Immature natural killer cell (primary cell): ENCODE measurements at regions not wholly inside any gene's neighbourhood (a gene's known extent, or its start where the extent isn't known, plus 50 kb on each side); places are given as distances from the start of the nearest gene placed in this dataset.
"Not testable (repeated sequence)": the region's sequence is repeated elsewhere in the genome, so short reads cannot be mapped to it uniquely, and the experiment has no call there.

Source experiments
- DNase-seq, 3 donors: peaks; one replicate each; pipeline ENCODE4 v3.0.0; 2022; ENCODE audit warnings: mixed read lengths in 1 of 3
- H3K27ac Mint-ChIP-seq, 6 donors: one replicate each; pipeline ENCODE4 v1.8.0; 2020; ENCODE audit warnings: mixed read lengths in 6 of 6, mild to moderate bottlenecking in 5 of 6, inconsistent platforms in 4 of 6, moderate library complexity in 3 of 6
- H3K27me3 Mint-ChIP-seq, 3 donors: one replicate each; pipeline ENCODE4 v1.8.0; 2020 to 2021; ENCODE audit warnings: low read depth in 3 of 3, mild to moderate bottlenecking in 3 of 3, mixed read lengths in 3 of 3, moderate library complexity in 3 of 3, inconsistent platforms in 1 of 3
- H3K36me3 Mint-ChIP-seq, 3 donors: one replicate each; pipeline ENCODE4 v1.8.0; 2020; ENCODE audit warnings: mixed read lengths in 3 of 3, inconsistent platforms in 2 of 3, mild to moderate bottlenecking in 2 of 3
- H3K4me1 Mint-ChIP-seq, 2 donors: one replicate each; pipeline ENCODE4 v1.8.0; 2020; ENCODE audit warnings: inconsistent platforms in 2 of 2, mild to moderate bottlenecking in 2 of 2, mixed read lengths in 2 of 2, moderate library complexity in 1 of 2
- H3K4me3 Mint-ChIP-seq, 5 donors: one replicate each; pipeline ENCODE4 v1.8.0; 2020; ENCODE audit warnings: mild to moderate bottlenecking in 5 of 5, mixed read lengths in 5 of 5, inconsistent platforms in 3 of 5, moderate library complexity in 3 of 5
- H3K9me3 Mint-ChIP-seq, 6 donors: one replicate each; pipeline ENCODE4 v1.8.0; 2020; ENCODE audit warnings: mild to moderate bottlenecking in 6 of 6, mixed read lengths in 6 of 6, inconsistent platforms in 4 of 6, moderate library complexity in 3 of 6

DNA sequence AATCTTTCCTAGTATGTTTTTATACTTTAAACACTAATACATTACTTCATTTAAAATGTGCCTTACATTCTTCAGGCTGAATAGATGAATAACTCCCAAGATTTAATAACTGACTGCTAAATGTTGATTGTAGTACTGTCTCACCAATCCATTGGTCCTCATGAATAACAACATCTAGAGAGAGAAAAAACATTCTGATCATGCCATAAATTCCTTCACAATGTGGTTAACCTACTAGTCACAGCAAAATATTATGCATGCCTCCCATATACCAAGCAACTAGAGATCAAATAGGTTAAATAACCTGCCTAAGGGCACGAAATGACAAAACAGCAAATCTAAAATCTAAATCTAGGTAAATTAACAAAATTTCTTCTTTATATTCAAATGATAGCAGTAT is 66.2 kb downstream of the SYT15 start:
- not testable (repeated sequence) for H3K9me3 Mint-ChIP-seq, H3K27ac Mint-ChIP-seq, DNase-seq, H3K36me3 Mint-ChIP-seq, H3K4me3 Mint-ChIP-seq, H3K4me1 Mint-ChIP-seq, H3K27me3 Mint-ChIP-seq

DNA sequence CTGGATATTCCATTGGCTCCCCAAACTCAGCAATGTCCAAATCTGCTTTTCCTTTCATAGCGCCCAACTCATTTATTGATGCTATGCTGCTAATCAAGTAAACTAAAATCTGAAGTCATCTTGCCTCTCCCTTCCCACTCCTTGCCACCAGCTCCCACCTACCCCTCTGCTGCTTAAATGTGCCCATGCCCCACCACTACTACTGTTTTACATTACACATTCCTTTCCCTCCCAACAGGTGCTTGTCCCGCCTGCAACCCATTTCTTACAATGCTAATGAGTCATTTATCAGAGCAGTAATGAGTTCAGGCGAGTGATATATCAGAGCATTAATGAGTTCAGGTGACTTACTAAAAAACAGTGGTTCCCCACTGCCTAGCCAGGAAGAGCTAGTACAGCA is 67.2 kb downstream of the SYT15 start:
- not testable (repeated sequence) for H3K27ac Mint-ChIP-seq

DNA sequence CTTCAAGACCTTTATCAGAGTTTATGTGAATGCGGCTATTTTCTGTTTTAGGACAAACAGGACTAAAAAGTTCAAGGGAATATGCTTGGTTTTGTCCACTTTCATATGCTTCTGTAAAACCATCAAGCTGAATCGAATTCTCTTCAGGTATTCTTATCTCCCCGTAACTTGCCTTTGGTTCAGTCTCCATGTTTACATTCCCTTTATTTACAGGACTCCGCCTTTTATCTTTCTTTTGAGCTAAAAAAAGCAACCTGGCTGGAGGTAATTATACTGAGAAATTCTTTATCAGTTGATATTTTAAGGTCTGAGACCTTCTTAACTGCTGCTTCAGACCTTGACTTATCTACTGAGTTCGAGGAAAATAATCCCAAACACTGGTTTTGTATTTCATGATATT is 72.0 kb downstream of the SYT15 start:
- H3K4me1 Mint-ChIP-seq, H3K9me3 Mint-ChIP-seq, H3K4me3 Mint-ChIP-seq, H3K27me3 Mint-ChIP-seq, H3K27ac Mint-ChIP-seq, H3K36me3 Mint-ChIP-seq, DNase-seq: not testable (repeated sequence)

More for the DNA sequence above, 67.2 kb downstream of the SYT15 start:
- not testable (repeated sequence) for H3K27me3 Mint-ChIP-seq, DNase-seq, H3K4me3 Mint-ChIP-seq, H3K36me3 Mint-ChIP-seq, H3K4me1 Mint-ChIP-seq, H3K9me3 Mint-ChIP-seq

DNA sequence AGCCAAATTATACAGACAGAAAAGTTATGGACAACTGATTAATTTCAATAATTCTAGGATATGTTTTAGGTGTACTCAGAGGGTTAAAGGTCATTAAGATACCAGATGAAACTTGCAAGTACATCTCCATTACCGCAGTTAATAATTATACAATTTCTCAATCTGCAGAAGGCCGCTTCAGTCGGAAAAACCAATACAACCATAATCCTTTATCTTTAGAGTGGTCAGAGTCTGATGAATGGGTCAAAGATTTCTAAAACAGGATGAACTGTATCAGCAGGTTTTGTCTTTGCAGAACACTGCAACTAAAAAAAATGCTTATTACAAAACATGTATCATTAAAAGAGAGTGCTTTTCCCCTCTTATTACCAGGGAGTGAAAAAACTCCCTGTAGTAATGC is 78.5 kb downstream of the SYT15 start:
- not testable (repeated sequence) for H3K4me1 Mint-ChIP-seq, H3K9me3 Mint-ChIP-seq, DNase-seq, H3K27ac Mint-ChIP-seq, H3K4me3 Mint-ChIP-seq, H3K36me3 Mint-ChIP-seq, H3K27me3 Mint-ChIP-seq

- not testable (repeated sequence) for H3K4me1 Mint-ChIP-seq, H3K4me3 Mint-ChIP-seq
Observed at GRCh38 chr10:46660027-46660834, 81.3 kb downstream of the SYT15 start.

DNA sequence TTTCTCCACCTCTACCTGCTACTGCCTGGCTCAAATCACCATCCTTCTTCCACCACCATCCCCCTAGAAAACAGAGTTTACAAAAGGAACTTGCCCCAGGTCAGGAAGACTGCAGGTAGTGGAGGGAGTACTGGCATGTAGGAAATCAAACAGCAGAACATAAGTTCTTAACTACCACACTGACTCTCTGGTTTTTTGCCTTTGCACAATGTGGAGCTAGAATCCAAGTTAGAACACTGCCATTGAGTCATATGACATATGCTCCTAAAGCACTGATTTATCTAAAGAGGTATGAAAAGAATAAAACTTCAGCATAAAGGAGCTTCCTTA is 81.9 kb downstream of the SYT15 start:
- not testable (repeated sequence) for DNase-seq, H3K4me1 Mint-ChIP-seq, H3K9me3 Mint-ChIP-seq, H3K27ac Mint-ChIP-seq, H3K36me3 Mint-ChIP-seq, H3K4me3 Mint-ChIP-seq, H3K27me3 Mint-ChIP-seq

More at GRCh38 chr10:46660027-46660834, 81.3 kb downstream of the SYT15 start:
- DNase-seq, H3K36me3 Mint-ChIP-seq, H3K27ac Mint-ChIP-seq, H3K27me3 Mint-ChIP-seq, H3K9me3 Mint-ChIP-seq: not testable (repeated sequence)

GRCh38 chr10:46665536-46665935 is 86.6 kb downstream of the SYT15 start:
- H3K4me3 Mint-ChIP-seq, DNase-seq, H3K9me3 Mint-ChIP-seq: not testable (repeated sequence)

DNA sequence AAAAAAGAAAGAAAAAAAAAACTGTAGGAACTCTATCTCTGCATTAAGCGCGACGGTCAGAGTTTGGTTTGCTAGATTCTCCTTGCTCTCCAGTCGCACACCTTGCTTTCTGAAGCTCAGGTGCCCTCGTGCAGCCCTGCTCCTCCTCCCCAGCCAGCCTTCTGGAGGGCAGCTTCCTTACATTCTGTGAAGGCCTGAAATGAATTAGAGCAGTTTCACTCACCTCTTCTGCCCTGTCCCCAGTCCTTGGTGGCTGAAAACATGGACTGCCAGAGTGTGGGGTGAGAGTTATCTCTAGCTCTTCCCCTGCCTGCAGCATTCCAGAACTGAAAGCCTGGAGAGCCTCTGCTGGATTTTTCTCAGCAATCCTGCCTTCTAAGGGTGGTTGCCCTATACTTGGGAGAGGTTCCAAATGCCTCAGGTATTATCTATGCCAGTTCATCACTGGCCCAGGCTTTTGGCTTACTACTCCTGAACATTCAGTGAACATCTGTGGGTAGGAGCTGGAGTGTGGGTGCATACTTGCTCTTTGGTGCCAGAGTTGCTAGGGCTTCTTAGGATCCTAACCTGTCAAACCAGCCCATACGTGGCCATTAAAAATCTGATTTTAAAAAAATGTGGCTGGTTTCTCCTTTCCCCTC is 89.5 kb downstream of the SYT15 start:
- H3K4me3 Mint-ChIP-seq, H3K9me3 Mint-ChIP-seq, H3K27ac Mint-ChIP-seq, H3K4me1 Mint-ChIP-seq, H3K36me3 Mint-ChIP-seq, DNase-seq, H3K27me3 Mint-ChIP-seq: not testable (repeated sequence)

More at GRCh38 chr10:46665536-46665935, 86.6 kb downstream of the SYT15 start:
- H3K27ac Mint-ChIP-seq, H3K27me3 Mint-ChIP-seq, H3K36me3 Mint-ChIP-seq, H3K4me1 Mint-ChIP-seq: not testable (repeated sequence)

- H3K4me3 Mint-ChIP-seq, H3K27ac Mint-ChIP-seq, H3K36me3 Mint-ChIP-seq, DNase-seq, H3K9me3 Mint-ChIP-seq, H3K27me3 Mint-ChIP-seq, H3K4me1 Mint-ChIP-seq: not testable (repeated sequence)
Observed at GRCh38 chr10:46677836-46678435, 99.0 kb downstream of the SYT15 start.

DNA sequence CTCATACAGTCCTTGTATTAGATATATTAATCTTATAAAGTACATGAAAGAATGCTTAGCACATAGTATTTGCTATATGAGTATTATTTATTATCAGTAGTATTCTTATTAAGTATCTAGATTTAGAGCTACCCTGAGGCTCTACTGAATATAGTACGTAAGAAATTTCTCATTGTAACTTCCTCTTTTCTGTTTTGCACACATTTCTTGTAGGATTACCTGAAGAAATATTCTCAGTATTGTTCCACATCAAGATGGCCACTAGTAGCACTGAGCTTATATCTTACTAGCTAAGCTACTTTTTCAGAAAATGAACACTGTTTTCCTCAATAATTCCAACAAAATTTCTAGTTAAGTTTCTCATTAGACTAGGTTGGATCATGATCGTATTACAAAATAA is 112.5 kb downstream of the SYT15 start:
- H3K4me1 Mint-ChIP-seq, H3K4me3 Mint-ChIP-seq, H3K36me3 Mint-ChIP-seq, DNase-seq, H3K27me3 Mint-ChIP-seq, H3K27ac Mint-ChIP-seq, H3K9me3 Mint-ChIP-seq: not testable (repeated sequence)

- not testable (repeated sequence) for H3K9me3 Mint-ChIP-seq, H3K27ac Mint-ChIP-seq, H3K4me3 Mint-ChIP-seq, H3K27me3 Mint-ChIP-seq, H3K4me1 Mint-ChIP-seq, H3K36me3 Mint-ChIP-seq
- DNase-seq, result peak in 1 of 3 donors; percentile 2
Observed at GRCh38 chr10:46693218-46693617, 114.3 kb downstream of the SYT15 start.

GRCh38 chr10:46717264-46717663 is 138.3 kb downstream of the SYT15 start:
- H3K27me3 Mint-ChIP-seq, H3K4me1 Mint-ChIP-seq, H3K4me3 Mint-ChIP-seq, DNase-seq, H3K27ac Mint-ChIP-seq, H3K36me3 Mint-ChIP-seq, H3K9me3 Mint-ChIP-seq: not testable (repeated sequence)

DNA sequence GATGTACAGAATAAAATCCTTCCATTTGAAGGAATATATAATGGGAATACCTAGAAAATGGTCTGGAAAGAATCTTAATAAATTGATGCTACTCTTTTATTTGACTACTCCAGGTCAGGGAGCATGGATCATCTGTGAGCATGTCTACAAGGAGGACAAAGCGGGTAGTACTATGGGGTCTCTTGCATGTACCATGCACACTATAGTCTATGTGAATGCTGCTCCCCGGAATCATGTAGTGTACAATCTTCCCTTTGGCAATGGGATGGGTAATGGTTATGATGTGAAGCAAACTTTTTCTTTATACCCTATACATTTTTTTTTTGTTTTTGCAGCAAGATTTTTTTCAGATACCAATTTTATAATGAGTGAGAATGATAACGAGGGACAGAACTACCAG is 139.1 kb downstream of the SYT15 start:
- H3K27me3 Mint-ChIP-seq, DNase-seq, H3K4me1 Mint-ChIP-seq, H3K36me3 Mint-ChIP-seq, H3K9me3 Mint-ChIP-seq, H3K27ac Mint-ChIP-seq, H3K4me3 Mint-ChIP-seq: not testable (repeated sequence)

- H3K4me1 Mint-ChIP-seq, DNase-seq, H3K9me3 Mint-ChIP-seq, H3K27me3 Mint-ChIP-seq, H3K4me3 Mint-ChIP-seq, H3K27ac Mint-ChIP-seq, H3K36me3 Mint-ChIP-seq: not testable (repeated sequence)
Observed at GRCh38 chr10:46720386-46720785, 141.5 kb downstream of the SYT15 start.
